Pancreas (tissue), 10 donors: ENCODE measurements at regions not wholly inside any gene's neighbourhood (a gene's known extent, or its start where the extent isn't known, plus 50 kb on each side); places are given as distances from the start of the nearest gene placed in this dataset.
"Not testable (repeated sequence)": the region's sequence is repeated elsewhere in the genome, so short reads cannot be mapped to it uniquely, and the experiment has no call there.

ENCODE experiments used
- ATAC-seq, 4 donors: fragments of 200-7000 bp; cut with Tn5 transposase; one replicate each; pipeline versions ENCODE4 v1.8.0 to v1.9.1; 2020; ENCODE audit warnings: mild to moderate bottlenecking in 4 of 4, moderate library complexity in 4 of 4
- DNase-seq, 6 donors: peaks; one replicate each; pipeline ENCODE4 v3.0.0-alpha.2; 2020
- FAIRE-seq: peaks from 2 replicates; lab custom pipeline; 2012; peaks lifted over from hg19 to GRCh38; lab: Jason Lieb, UNC
- H3K27ac ChIP-seq, 4 donors: fragments of 200-600 bp; sonication (generic); 1 replicate in 3 of 4; 2 replicates in 1 of 4; pipeline versions ENCODE4 v1.5.0 to v1.8.0; 2020
- H3K27me3 ChIP-seq, 4 donors: fragments of 200-600 bp; one replicate each; pipeline ENCODE4 v1.8.0; 2021
- H3K36me3 ChIP-seq, 3 donors: fragments of 200-600 bp; sonication (generic) in 1 of 3; one replicate each; pipeline versions ENCODE4 v1.5.0 to v1.8.0; 2020 to 2021
- H3K4me1 ChIP-seq, 3 donors: fragments of 200-600 bp; one replicate each; pipeline ENCODE4 v1.8.0; 2021
- H3K4me3 ChIP-seq, 4 donors: fragments of 200-600 bp; sonication (generic) in 2 of 4; one replicate each; pipeline versions ENCODE4 v1.5.0 to v1.8.0; 2020 to 2021
- H3K9me3 ChIP-seq, 4 donors: fragments of 200-600 bp; one replicate each; pipeline ENCODE4 v1.8.0; 2021
- CTCF ChIP-seq, 4 donors: fragments of 200-600 bp; sonication (generic) in 3 of 4; IDR thresholded peaks; one replicate each; pipeline versions ENCODE4 v1.5.0 to v1.8.0; 2021; ENCODE audit warnings: antibody characterized with exemption in 4 of 4
- WGBS, 2 donors: extraction: QIAGEN DNeasy Blood & Tissue Kit; methylation state at CpG; one replicate each; pipeline ENCODE4 v1.1.7; 2013; 5-methylcytosine and 5-hydroxymethylcytosine counted together
- intact Hi-C, 3 donors: fragments of 100-400 bp; cut with DNase I; formaldehyde crosslinking; loops; one replicate each; pipeline versions ENCODE4 v1.11.1 to v1.14.2; 2022
- donor health status: healthy with polysubstance abuse.
- donor health status: DM: no; HTN: no; CAD: no; lungs with moderate emphysema.
- donor health status: DM: no; HTN: no; CAD: no.
- donor health status: control.
- donor health status: control.
- donor health status: Bipolar disorder and iron deficiency.
- donor health status: DM: yes; HTN: yes; CAD: no.
- donor health status: DM: no; HTN: no; CAD: no.
- donor health status: DM: no; HTN: no; CAD: no.
- donor health status: DM: yes; HTN: yes; CAD: no.

- WGBS, 2 donors: 42 to 54% methylated on average over 2 of the region's 2 CpGs
Measured at GRCh38 chr20:43349841-43350240, 107.9 kb upstream of the SRSF6 start.

GRCh38 chr20:43347839-43348238 is 109.9 kb upstream of the SRSF6 start:
- 62 to 69% methylated on average over 5 of the region's 5 CpGs for WGBS, 2 donors
- H3K36me3 ChIP-seq, ATAC-seq, DNase-seq, H3K9me3 ChIP-seq, H3K27ac ChIP-seq, H3K27me3 ChIP-seq, intact Hi-C loops, FAIRE-seq, H3K4me1 ChIP-seq, H3K4me3 ChIP-seq: not testable (repeated sequence)

More at GRCh38 chr20:43349841-43350240, 107.9 kb upstream of the SRSF6 start:
- Histone ChIP-seq H3K4me3 (no peak overlapping the region), H3K27ac (no peak overlapping the region), H3K9me3 (no peaks in the 10 kb centered on the region), H3K36me3 (no peaks in the 10 kb centered on the region), H3K27me3 (no peaks in the 10 kb centered on the region), H3K4me1 (no peaks in the 10 kb centered on the region)
- ATAC-seq (no peak), FAIRE-seq (no peak), DNase-seq (no peak)
- TF ChIP-seq CTCF (IDR thresholded peaks at IDR 0.05): no peak
- intact Hi-C loops: no loop called here

- ATAC-seq: no peak
- H3K4me1 ChIP-seq: no peaks in the 10 kb centered on the region
- FAIRE-seq: no peak
- no peaks in the 10 kb centered on the region for H3K36me3 ChIP-seq
- no peak for DNase-seq
- intact Hi-C loops: no loop called here
- no peaks in the 10 kb centered on the region for H3K9me3 ChIP-seq
- no peak for TF ChIP-seq CTCF (IDR thresholded peaks at IDR 0.05)
- no peak overlapping the region for H3K27ac ChIP-seq
- H3K4me3 ChIP-seq: no peak overlapping the region
- WGBS, 2 donors: 39 to 41% methylated on average over 8 of the region's 8 CpGs
- no peaks in the 10 kb centered on the region for H3K27me3 ChIP-seq
Measured at GRCh38 chr20:43345676-43346075, 112.0 kb upstream of the SRSF6 start.

- no peak for DNase-seq
- Histone ChIP-seq H3K36me3 (no peaks in the 10 kb centered on the region), H3K9me3 (no peaks in the 10 kb centered on the region), H3K4me1 (no peaks in the 10 kb centered on the region), H3K27ac (no peak overlapping the region), H3K4me3 (no peak overlapping the region), H3K27me3 (no peaks in the 10 kb centered on the region)
- WGBS, 2 donors: 63 to 70% methylated on average over 5 of the region's 5 CpGs
- no peak for FAIRE-seq
- TF ChIP-seq CTCF (IDR thresholded peaks at IDR 0.05): no peak
- intact Hi-C loops: no loop called here
- no peak for ATAC-seq
Measured at GRCh38 chr20:43341511-43341910, 116.2 kb upstream of the SRSF6 start.

GRCh38 chr20:43337036-43337435 is 120.7 kb upstream of the SRSF6 start:
- WGBS, 2 donors: 78 to 81% methylated on average over 7 of the region's 7 CpGs
- FAIRE-seq (no peak), ATAC-seq (no peak)

More at GRCh38 chr20:43337036-43337435, 120.7 kb upstream of the SRSF6 start:
- Histone ChIP-seq H3K4me1 (no peaks in the 10 kb centered on the region), H3K36me3 (no peaks in the 10 kb centered on the region), H3K9me3 (no peaks in the 10 kb centered on the region), H3K4me3 (no peak overlapping the region), H3K27ac (no peak overlapping the region), H3K27me3 (no peaks in the 10 kb centered on the region)
- no peak for DNase-seq
- TF ChIP-seq CTCF (IDR thresholded peaks at IDR 0.05): no peak
- intact Hi-C loops: no loop called here
